Heart left ventricle (tissue), 16 donors: ENCODE measurements at regions not wholly inside any gene's neighbourhood (a gene's known extent, or its start where the extent isn't known, plus 50 kb on each side); places are given as distances from the start of the nearest gene placed in this dataset.
A peak's percentile ranks its signal among the peaks of the same experiment; 100 is the strongest.
"Not testable (repeated sequence)": the region's sequence is repeated elsewhere in the genome, so short reads cannot be mapped to it uniquely, and the experiment has no call there.

ENCODE experiments used
- ATAC-seq, 4 donors: fragments of 200-7000 bp; cut with Tn5 transposase; one replicate each; pipeline ENCODE4 v1.9.1; 2020 to 2022; ENCODE audit warnings: moderate library complexity in 4 of 4, mild to moderate bottlenecking in 3 of 4, moderate number of reproducible peaks in 1 of 4
- DNase-seq, 5 donors: peaks; one replicate each; pipeline ENCODE4 v3.0.0-alpha.2; 2020
- H3K27ac ChIP-seq, 12 donors: fragments of 200-600 bp; sonication (generic) in 4 of 12; one replicate each; pipeline versions ENCODE4 v1.5.0 to v1.8.0; 2016 to 2022; ENCODE audit warnings: mild to moderate bottlenecking in 2 of 12
- H3K27me3 ChIP-seq, 9 donors: fragments of 200-600 bp; sonication (generic) in 2 of 9; one replicate each; pipeline versions ENCODE4 v1.5.1 to v1.8.0; 2016 to 2022; ENCODE audit warnings: mild to moderate bottlenecking in 3 of 9
- H3K36me3 ChIP-seq, 9 donors: fragments of 200-600 bp; sonication (generic) in 2 of 9; one replicate each; pipeline versions ENCODE4 v1.5.0 to v1.8.0; 2018 to 2022; ENCODE audit warnings: mild to moderate bottlenecking in 2 of 9
- H3K4me1 ChIP-seq, 12 donors: fragments of 200-600 bp; sonication (generic) in 4 of 12; one replicate each; pipeline versions ENCODE4 v1.5.0 to v1.8.0; 2016 to 2022; ENCODE audit warnings: mild to moderate bottlenecking in 3 of 12
- H3K4me3 ChIP-seq, 12 donors: fragments of 200-600 bp; sonication (generic) in 4 of 12; one replicate each; pipeline versions ENCODE4 v1.5.0 to v1.8.0; 2017 to 2022; ENCODE audit warnings: mild to moderate bottlenecking in 9 of 12, moderate library complexity in 4 of 12
- H3K9me3 ChIP-seq, 12 donors: fragments of 200-600 bp; sonication (generic) in 4 of 12; one replicate each; pipeline versions ENCODE4 v1.5.0 to v1.8.0; 2016 to 2022; ENCODE audit warnings: mild to moderate bottlenecking in 1 of 12
- POLR2A ChIP-seq, 2 donors: fragments of 450-650 bp; IDR thresholded peaks; one replicate each; pipeline ENCODE4 v1.6.1; 2017; ENCODE audit warnings: antibody characterized with exemption in 2 of 2, mild to moderate bottlenecking in 2 of 2, moderate library complexity in 2 of 2
- WGBS, 4 donors: extraction: QIAGEN DNeasy Blood & Tissue Kit in 2 of 4; methylation state at CpG; one replicate each; pipeline versions ENCODE4 v1.1.5 to v1.1.7; 2013 to 2018; 5-methylcytosine and 5-hydroxymethylcytosine counted together
- intact Hi-C, 10 donors: fragments of 100-400 bp; cut with DNase I; formaldehyde crosslinking; loops; one replicate each; pipeline versions ENCODE4 v1.11.1 to v1.14.2; 2022
- TF ChIP-seq, protein P1 (sequence below), 12 donors: fragments of 200-600 bp; sonication (generic) in 4 of 12; IDR thresholded peaks; one replicate each; pipeline versions ENCODE4 v1.5.0 to v1.8.0; 2018 to 2022; ENCODE audit warnings: antibody characterized with exemption in 12 of 12, mild to moderate bottlenecking in 5 of 12
- donor health status: ischemic (EF 13 %, LVEDD 7.1; RV severe dilation, severe dysfunction).
- donor health status: healthy with polysubstance abuse.
- donor health status: DM: no; HTN: yes; CAD: no.
- donor health status: DM: no; HTN: no; CAD: no.
- donor health status: ischemic (EF 25% LVEDD 6.9; RV normal size, moderate dysfunction).
- donor health status: ischemic (EF 25% LVEDD 5.7; RV mildly dilated, moderate dysfunction).
- donor health status: healthy.
- donor health status: DM: yes; HTN: yes; CAD: no.
- donor health status: ischemic (EF 35%, LVEDD 5.7; RV mildly dilated, moderate dysfunction).
- donor health status: nonischemic (EF 11% LVEDD 7.7; RV severe dilation, severe dysfunction).
- donor health status: DM: yes; HTN: yes; CAD: no.
- donor health status: PGD.
- donor health status: ischemic (EF 29% LVEDD 5.4; RV normal size, mild dysfunction).
- donor health status: nonischemic (EF 23%, LVEDD 6.1; RV moderate dilation, normal function).

DNA sequence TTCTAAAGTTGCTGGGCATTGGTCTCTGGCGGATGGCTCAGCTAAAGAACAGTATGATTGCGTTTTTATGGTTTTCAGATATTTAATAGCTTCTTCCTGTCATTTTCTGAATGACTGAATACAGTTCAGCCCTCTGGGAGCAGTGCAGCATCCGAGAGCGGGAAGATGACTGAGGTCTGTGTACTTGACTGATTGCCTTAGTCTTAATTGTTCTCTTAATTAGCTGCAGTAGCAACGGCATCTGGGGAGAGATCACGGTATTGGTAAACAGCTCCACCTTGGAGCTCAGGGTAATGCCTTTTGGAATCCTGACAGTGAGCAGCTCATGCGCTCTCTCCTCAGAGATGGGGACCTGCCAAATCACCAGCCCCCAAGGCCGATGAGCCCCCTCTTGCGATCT, 481.4 kb upstream of the SPRED2 start:
- H3K4me3 ChIP-seq: no peak overlapping the region
- no peak for ATAC-seq
- TF ChIP-seq, protein P1, sequence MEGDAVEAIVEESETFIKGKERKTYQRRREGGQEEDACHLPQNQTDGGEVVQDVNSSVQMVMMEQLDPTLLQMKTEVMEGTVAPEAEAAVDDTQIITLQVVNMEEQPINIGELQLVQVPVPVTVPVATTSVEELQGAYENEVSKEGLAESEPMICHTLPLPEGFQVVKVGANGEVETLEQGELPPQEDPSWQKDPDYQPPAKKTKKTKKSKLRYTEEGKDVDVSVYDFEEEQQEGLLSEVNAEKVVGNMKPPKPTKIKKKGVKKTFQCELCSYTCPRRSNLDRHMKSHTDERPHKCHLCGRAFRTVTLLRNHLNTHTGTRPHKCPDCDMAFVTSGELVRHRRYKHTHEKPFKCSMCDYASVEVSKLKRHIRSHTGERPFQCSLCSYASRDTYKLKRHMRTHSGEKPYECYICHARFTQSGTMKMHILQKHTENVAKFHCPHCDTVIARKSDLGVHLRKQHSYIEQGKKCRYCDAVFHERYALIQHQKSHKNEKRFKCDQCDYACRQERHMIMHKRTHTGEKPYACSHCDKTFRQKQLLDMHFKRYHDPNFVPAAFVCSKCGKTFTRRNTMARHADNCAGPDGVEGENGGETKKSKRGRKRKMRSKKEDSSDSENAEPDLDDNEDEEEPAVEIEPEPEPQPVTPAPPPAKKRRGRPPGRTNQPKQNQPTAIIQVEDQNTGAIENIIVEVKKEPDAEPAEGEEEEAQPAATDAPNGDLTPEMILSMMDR (IDR thresholded peaks at IDR 0.05): no peak
- no peak for TF ChIP-seq POLR2A (IDR thresholded peaks at IDR 0.05)
- no peaks in the 10 kb centered on the region for H3K4me1 ChIP-seq
- no peak overlapping the region for H3K27ac ChIP-seq
- DNase-seq: no peak
- 67 to 77% (median 73%) methylated on average over 9 of the region's 9 CpGs for WGBS, 4 donors
- intact Hi-C loops: no loop called here
- H3K27me3 ChIP-seq: no peaks in the 10 kb centered on the region
- no peaks in the 10 kb centered on the region for H3K36me3 ChIP-seq
- no peaks in the 10 kb centered on the region for H3K9me3 ChIP-seq

DNA sequence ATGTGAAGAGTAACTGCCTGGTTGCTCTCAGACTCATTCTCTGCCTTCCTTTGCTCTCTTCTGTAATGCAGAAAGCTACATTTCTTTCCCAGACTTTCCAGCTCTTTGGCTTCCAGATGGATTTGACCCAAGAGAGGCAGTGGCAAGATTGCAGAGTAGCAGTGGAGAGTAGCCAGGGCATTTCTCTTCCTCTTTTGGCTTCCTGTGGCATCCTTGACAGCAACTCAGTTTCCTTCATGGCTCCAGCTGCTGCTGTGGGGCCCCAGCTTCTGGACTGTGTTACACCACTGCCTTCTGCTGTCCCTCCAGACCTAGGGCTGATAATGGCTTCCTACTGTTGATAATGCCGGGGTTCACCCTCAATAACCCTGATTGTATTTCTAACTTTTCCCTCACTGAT, 469.4 kb upstream of the SPRED2 start:
- 10 to 29% (median 12%) methylated on average over 1 of the region's 1 CpG for WGBS, 4 donors

DNA sequence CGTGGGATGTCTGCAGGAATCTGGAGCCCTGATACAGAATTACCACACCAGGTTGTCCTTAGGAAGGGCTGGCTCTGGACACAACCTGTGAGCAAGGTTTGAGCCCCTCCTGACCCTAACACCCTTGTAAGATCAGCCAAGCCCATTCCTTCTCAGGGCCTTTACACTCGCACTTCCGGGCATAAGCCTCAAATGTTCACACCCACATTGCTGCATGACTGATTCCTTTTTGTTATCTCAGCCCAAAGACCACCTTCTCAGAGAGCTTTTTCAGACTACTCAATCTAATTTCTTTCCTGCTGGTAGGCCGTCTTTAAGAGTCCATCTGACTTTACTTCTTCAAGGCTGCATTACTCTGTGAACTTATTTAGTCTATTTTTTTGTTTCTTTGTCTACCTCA, 464.0 kb upstream of the SPRED2 start:
- 74 to 91% (median 88%) methylated on average over 4 of the region's 4 CpGs for WGBS, 4 donors
- Histone ChIP-seq H3K27me3 (no peaks in the 10 kb centered on the region), H3K27ac (no peak overlapping the region), H3K9me3 (peaks cover 0 to 11% (median 0%) of the 10 kb centered on the region in 12 donors), H3K4me3 (no peak overlapping the region), H3K4me1 (peaks cover 0 to 6% (median 0%) of the 10 kb centered on the region in 12 donors), H3K36me3 (no peaks in the 10 kb centered on the region)
- no peak for DNase-seq
- TF ChIP-seq, protein P1 (IDR thresholded peaks at IDR 0.05): no peak
- no peak for TF ChIP-seq POLR2A (IDR thresholded peaks at IDR 0.05)
- intact Hi-C loops: no loop called here
- ATAC-seq: no peak

More for the DNA sequence above, 469.4 kb upstream of the SPRED2 start:
- Histone ChIP-seq H3K27me3 (no peaks in the 10 kb centered on the region), H3K9me3 (peaks cover 0 to 13% (median 0%) of the 10 kb centered on the region in 12 donors), H3K4me1 (peaks cover 0 to 7% (median 0%) of the 10 kb centered on the region in 12 donors), H3K27ac (no peak overlapping the region), H3K4me3 (no peak overlapping the region), H3K36me3 (no peaks in the 10 kb centered on the region)
- TF ChIP-seq, protein P1 (IDR thresholded peaks at IDR 0.05): no peak
- no peak for TF ChIP-seq POLR2A (IDR thresholded peaks at IDR 0.05)
- ATAC-seq (peak in 1 of 4 donors; percentile 61), DNase-seq (no peak)
- intact Hi-C loops: no loop called here

DNA sequence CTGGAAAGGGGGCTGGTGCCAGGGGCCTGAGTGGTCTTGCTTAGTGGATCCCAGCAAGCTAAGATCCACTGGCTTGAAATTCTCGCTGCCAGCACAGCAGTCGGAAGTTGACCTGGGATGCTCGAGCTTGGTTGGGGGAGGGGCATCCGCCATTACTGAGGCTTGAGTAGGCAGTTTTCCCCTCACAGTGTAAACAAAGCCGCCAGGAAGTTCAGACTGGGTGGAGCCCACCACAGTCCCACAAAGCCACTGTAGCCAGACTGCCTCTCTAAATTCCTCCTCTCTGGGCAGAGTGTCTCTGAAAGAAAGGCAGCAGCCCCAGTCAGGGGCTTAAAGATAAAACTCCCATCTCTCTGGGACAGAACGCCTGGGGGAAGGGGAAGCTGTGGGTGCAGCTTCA, 457.7 kb upstream of the SPRED2 start:
- intact Hi-C loops, ATAC-seq, H3K36me3 ChIP-seq, H3K4me3 ChIP-seq, H3K4me1 ChIP-seq, H3K27me3 ChIP-seq, H3K27ac ChIP-seq, DNase-seq: not testable (repeated sequence)
- peaks cover 0 to 10% (median 0%) of the 10 kb centered on the region in 12 donors for H3K9me3 ChIP-seq
- 37 to 49% (median 45%) methylated on average over 3 to 6 of the region's 6 CpGs for WGBS, 4 donors

DNA sequence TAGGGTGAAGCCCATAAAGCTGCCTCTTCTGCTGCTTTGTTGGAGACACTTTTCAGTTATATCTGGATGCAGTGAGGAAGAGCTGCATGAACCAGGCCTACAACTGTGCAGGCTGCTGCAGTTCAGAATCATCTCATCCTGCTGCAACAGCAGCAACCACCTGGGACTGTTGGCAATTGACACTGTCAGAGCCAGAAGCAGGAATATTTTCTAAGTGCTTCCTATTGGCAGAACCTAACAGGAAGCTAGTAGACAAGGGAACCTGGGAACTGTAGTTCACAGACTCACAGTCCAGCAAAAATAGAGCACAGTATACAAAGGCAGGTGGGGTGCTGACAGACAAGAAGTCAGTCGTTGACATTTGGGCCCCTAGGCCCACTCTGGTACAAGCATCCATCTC, 452.9 kb upstream of the SPRED2 start:
- WGBS, 4 donors: 24 to 39% (median 33%) methylated on average over 1 of the region's 1 CpG
- intact Hi-C loops: no loop called here
- H3K27me3 ChIP-seq: peaks cover 0 to 12% (median 0%) of the 10 kb centered on the region in 9 donors
- DNase-seq: no peak
- no peak for TF ChIP-seq POLR2A (IDR thresholded peaks at IDR 0.05)
- TF ChIP-seq, protein P1 (IDR thresholded peaks at IDR 0.05): no peak
- ATAC-seq: peak in 2 of 4 donors; percentile 10 to 22
- H3K36me3 ChIP-seq: no peaks in the 10 kb centered on the region
- H3K4me1 ChIP-seq: no peaks in the 10 kb centered on the region
- no peak overlapping the region for H3K4me3 ChIP-seq
- no peaks in the 10 kb centered on the region for H3K9me3 ChIP-seq
- no peak overlapping the region for H3K27ac ChIP-seq
